NCI-H2171 (cell line): ENCODE measurements at regions not wholly inside any gene's neighbourhood (a gene's known extent, or its start where the extent isn't known, plus 50 kb on each side); places are given as distances from the start of the nearest gene placed in this dataset.
"Not testable (repeated sequence)": the region's sequence is repeated elsewhere in the genome, so short reads cannot be mapped to it uniquely, and the experiment has no call there.

Experiments used
- DNase-seq: peaks from one replicate; lab custom pipeline; 2025; lab: John Stamatoyannopoulos, UW

DNA sequence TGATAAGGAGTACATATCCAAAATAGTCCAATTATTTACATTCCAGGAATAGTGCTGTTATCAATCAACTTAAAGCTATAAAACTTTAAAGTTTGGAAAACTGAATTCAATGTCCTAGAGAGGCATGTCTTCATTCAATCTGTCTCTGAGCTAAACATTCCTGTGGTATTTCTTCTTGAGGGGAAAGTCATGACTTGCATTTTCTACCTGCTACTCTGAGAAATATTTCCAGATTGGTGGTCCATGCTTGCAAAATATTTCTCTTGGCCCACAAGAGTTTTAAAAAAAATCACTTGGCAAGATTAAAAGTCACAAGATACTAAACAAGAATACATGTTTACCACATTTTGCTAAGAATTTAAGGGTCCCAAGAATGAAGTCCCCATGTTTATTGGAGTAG lies 63.6 kb upstream of the HGF start:
- DNase-seq = no peak

DNA sequence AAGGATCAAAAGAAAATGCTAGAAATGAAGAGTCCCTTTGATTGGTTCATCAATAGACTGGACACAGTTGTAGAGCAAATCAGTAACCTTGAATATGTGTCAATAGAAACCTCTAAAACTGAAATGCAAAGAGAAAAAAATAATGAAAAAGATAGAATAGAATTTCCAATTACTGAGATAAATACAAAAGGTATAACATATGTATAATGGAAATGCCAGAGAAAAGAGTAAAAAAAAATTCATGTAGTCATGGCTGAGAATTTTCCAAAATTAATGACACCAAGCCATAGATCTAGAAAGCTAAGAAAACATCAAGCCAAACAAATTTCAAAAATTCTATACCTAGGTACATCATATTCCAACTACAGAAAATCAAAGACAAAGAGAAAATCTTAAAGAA lies 62.0 kb upstream of the HGF start:
- no peak for DNase-seq

DNA sequence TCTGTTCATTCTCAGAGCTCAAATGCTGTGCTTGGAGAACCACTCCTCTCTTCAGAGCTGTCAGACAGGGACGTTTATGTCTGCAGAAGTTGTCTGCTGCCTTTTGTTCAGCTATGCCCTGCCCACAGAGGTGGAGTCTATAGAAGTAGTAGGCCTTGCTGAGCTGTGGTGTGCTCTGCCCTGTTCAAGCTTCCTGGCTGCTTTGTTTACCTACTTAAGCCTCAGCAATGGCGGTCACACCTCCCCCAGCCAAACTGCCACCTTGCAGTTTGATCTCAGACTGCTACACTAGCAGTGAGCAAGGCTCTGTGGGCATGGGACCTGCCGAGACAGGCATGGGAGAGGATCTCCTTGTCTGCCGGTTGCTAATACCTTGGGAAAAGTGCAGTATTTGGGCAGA lies 59.7 kb upstream of the HGF start:
- DNase-seq = not testable (repeated sequence)

DNA sequence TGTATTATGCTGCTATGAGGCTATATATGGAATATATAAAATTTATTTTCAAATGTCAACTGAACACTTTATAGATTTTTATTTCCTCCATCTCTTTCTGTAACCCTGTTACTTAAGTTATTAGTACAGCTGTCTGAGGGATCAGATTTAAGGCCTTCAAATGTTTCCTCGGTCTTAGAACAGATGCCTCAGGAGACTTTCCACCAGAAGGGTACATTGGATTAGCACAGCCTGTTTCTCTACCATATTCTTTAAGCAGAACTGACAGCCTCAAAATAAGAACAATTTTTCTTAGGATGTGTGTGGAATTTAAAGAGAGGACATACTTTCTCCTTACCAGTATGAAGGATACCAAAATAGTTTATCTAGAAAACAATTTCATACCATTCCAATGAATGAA lies 53.0 kb upstream of the HGF start:
- no peak for DNase-seq

DNA sequence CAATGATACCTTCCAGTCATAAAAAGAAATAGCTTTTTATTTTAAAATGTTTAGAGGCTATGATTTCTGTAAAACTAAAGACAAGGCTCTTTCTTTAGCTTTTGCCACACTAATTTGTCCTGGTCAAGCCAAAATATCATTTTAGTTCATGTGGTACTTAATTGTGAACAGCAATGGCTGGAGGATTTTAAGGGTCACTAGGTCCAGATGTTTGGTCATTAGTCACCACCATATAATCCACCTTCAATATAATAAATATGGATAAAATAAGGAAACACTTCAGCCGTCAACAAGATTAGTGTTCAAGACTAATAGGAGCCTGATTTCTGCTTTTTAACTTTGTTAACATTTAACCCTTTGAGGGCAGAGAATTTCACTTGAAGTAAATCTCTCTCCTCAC lies 50.0 kb upstream of the HGF start:
- DNase-seq = no peak
